Gastrocnemius medialis (tissue), 4 donors: ENCODE measurements at regions not wholly inside any gene's neighbourhood (a gene's known extent, or its start where the extent isn't known, plus 50 kb on each side); places are given as distances from the start of the nearest gene placed in this dataset.

Source experiments
- ATAC-seq, 2 donors: fragments of 150-250 bp; one replicate each; pipeline ENCODE4 v1.9.1; 2016
- DNase-seq, 2 donors: peaks; one replicate each; pipeline ENCODE4 v3.0.0-alpha.2; 2019
- H3K27ac ChIP-seq, 4 donors: fragments of 200-600 bp; sonication (generic); 1 replicate in 1 of 4; 2 replicates in 3 of 4; pipeline ENCODE4 v1.5.1; 2016 to 2018; ENCODE audit warnings: mild to moderate bottlenecking in 2 of 4, moderate library complexity in 1 of 4
- H3K27me3 ChIP-seq, 3 donors: fragments of 200-600 bp; sonication (generic) in 2 of 3; 1 replicate in 1 of 3; 2 replicates in 2 of 3; pipeline versions ENCODE4 v1.5.1 to v1.6.0; 2016 to 2019; ENCODE audit warnings: mild to moderate bottlenecking in 1 of 3, moderate library complexity in 1 of 3
- H3K36me3 ChIP-seq, 2 donors: fragments of 200-600 bp; sonication (generic) in 1 of 2; one replicate each; pipeline ENCODE4 v1.5.1; 2017 to 2018
- H3K4me1 ChIP-seq, 2 donors: fragments of 200-600 bp; sonication (generic) in 1 of 2; one replicate each; pipeline ENCODE4 v1.5.1; 2016 to 2017; ENCODE audit warnings: mild to moderate bottlenecking in 2 of 2
- H3K4me3 ChIP-seq, 4 donors: fragments of 200-600 bp; sonication (generic) in 3 of 4; 1 replicate in 1 of 4; 2 replicates in 3 of 4; pipeline ENCODE4 v1.5.1; 2016 to 2019; ENCODE audit warnings: mild to moderate bottlenecking in 2 of 4
- H3K9me3 ChIP-seq, 3 donors: fragments of 200-600 bp; sonication (generic) in 2 of 3; 1 replicate in 1 of 3; 2 replicates in 2 of 3; pipeline ENCODE4 v1.5.1; 2016 to 2019
- CTCF ChIP-seq, 5 experiments: fragments of 450-650 bp in 3 of 5; fragments of 200-600 bp in 2 of 5; sonication (generic) in 2 of 5; IDR thresholded peaks in 4 of 5; conservative IDR thresholded peaks in 1 of 5; 1 replicate in 4 of 5; 2 replicates in 1 of 5; pipeline ENCODE4 v1.5.1; 2016 to 2019; ENCODE audit warnings: antibody characterized with exemption in 5 of 5, mild to moderate bottlenecking in 3 of 5, moderate library complexity in 3 of 5
- POLR2A ChIP-seq, 2 donors: fragments of 450-650 bp; IDR thresholded peaks; one replicate each; pipeline ENCODE4 v1.6.1; 2017; ENCODE audit warnings: antibody characterized with exemption in 2 of 2, mild to moderate bottlenecking in 2 of 2, moderate library complexity in 2 of 2
- in situ Hi-C, 4 donors: fragments of 200-750 bp; cut with MboI; loops; one replicate each; pipeline versions ENCODE4 v1.15.0 to v1.8.0; 2017; ENCODE audit warnings: low sequenced_read_pairs in 4 of 4
- intact Hi-C: fragments of 100-400 bp; cut with DNase I; formaldehyde crosslinking; loops from one replicate; pipeline ENCODE4 v1.15.1; 2023; ENCODE audit warnings: low total_unique reads

DNA sequence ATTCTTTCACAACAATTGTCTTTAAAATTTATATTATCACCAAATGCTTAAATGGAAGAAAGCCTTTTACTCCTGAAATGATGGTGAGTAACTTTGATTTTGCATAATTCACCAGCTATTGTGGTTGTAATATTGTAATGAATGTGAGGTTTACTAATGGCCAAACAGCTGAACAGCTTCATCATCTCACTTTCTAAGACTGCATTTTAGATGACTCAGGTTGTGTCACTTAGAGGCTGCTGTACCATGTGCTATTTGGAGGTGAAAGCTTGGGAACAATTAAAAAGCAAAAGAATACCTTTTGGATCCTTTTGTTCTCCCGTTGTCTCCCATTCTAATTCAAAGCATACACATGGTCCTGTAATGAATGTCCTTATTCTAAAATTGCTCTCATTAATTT is 604.0 kb upstream of the PFKP start:
- no peaks in the 10 kb centered on the region for H3K27me3 ChIP-seq
- H3K36me3 ChIP-seq: no peaks in the 10 kb centered on the region
- intact Hi-C loops: no loop called here
- H3K4me3 ChIP-seq: no peak overlapping the region
- no peaks in the 10 kb centered on the region for H3K4me1 ChIP-seq
- TF ChIP-seq CTCF (IDR thresholded peaks at IDR 0.05 in 4 of 5, conservative IDR thresholded peaks at IDR 0.05 in 1 of 5): no peak
- no peak for TF ChIP-seq POLR2A (IDR thresholded peaks at IDR 0.05)
- no peak overlapping the region for H3K27ac ChIP-seq
- H3K9me3 ChIP-seq: no peaks in the 10 kb centered on the region
- no peak for DNase-seq
- no peak for ATAC-seq
- in situ Hi-C loops: no loop called here

DNA sequence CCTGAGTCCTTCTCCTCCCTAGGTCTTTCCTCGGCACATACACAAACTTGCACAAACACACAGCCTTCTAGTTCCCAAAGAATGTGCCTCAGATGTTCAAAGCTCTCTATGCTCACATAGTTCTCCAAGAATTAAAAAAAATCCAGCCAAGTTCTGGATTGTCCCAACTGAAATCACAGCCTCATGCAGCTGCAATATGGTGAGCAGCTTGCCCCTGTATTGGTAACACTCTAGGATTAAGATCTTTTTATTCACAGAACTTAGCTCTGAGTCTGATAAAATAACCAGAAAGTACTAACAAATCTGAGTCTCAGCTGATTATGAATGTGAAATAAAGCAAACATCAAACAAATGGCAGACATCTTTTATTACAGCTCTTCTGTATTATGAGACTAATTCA is 604.8 kb upstream of the PFKP start:
- H3K4me3 ChIP-seq: no peak overlapping the region
- no peaks in the 10 kb centered on the region for H3K36me3 ChIP-seq
- in situ Hi-C loops: no loop called here
- H3K27me3 ChIP-seq: no peaks in the 10 kb centered on the region
- H3K9me3 ChIP-seq: no peaks in the 10 kb centered on the region
- intact Hi-C loops: no loop called here
- ATAC-seq (no peak), DNase-seq (no peak)
- H3K27ac ChIP-seq: no peak overlapping the region
- TF ChIP-seq POLR2A (IDR thresholded peaks at IDR 0.05) (no peak), CTCF (IDR thresholded peaks at IDR 0.05 in 4 of 5, conservative IDR thresholded peaks at IDR 0.05 in 1 of 5) (no peak)
- H3K4me1 ChIP-seq: no peaks in the 10 kb centered on the region

GRCh38 chr10:2460812-2461211 is 606.5 kb upstream of the PFKP start:
- in situ Hi-C loops: no loop called here
- Histone ChIP-seq H3K36me3 (no peaks in the 10 kb centered on the region), H3K9me3 (no peaks in the 10 kb centered on the region), H3K27ac (no peak overlapping the region), H3K4me3 (no peak overlapping the region), H3K4me1 (no peaks in the 10 kb centered on the region), H3K27me3 (no peaks in the 10 kb centered on the region)
- ATAC-seq: no peak
- intact Hi-C loops: no loop called here
- TF ChIP-seq CTCF (IDR thresholded peaks at IDR 0.05 in 4 of 5, conservative IDR thresholded peaks at IDR 0.05 in 1 of 5) (no peak), POLR2A (IDR thresholded peaks at IDR 0.05) (no peak)
- DNase-seq: no peak

DNA sequence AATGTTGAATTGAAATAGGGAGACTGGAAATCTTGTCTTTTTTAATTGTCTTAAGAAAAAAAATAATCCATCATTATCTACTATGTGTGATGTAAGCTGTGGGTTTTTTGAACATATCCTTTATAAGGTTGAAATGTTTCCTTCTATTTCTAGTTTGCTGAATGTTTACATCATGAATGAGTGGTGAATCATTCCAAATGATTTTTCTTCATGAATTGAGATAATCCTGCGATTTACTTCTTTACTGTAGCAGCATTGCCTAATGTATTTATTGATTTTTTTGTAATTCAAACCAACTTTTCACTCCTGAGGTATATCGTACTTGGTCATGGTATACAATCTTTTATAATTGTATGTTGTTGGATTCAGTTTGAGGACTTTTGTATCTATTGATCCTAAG is 607.6 kb upstream of the PFKP start:
- in situ Hi-C loops (no loop called here), intact Hi-C loops (no loop called here)
- Histone ChIP-seq H3K4me1 (no peaks in the 10 kb centered on the region), H3K4me3 (no peak overlapping the region), H3K9me3 (no peaks in the 10 kb centered on the region), H3K27me3 (no peaks in the 10 kb centered on the region), H3K36me3 (no peaks in the 10 kb centered on the region), H3K27ac (no peak overlapping the region)
- DNase-seq (no peak), ATAC-seq (no peak)
- no peak for TF ChIP-seq POLR2A (IDR thresholded peaks at IDR 0.05)
- TF ChIP-seq CTCF (IDR thresholded peaks at IDR 0.05 in 4 of 5, conservative IDR thresholded peaks at IDR 0.05 in 1 of 5): no peak

DNA sequence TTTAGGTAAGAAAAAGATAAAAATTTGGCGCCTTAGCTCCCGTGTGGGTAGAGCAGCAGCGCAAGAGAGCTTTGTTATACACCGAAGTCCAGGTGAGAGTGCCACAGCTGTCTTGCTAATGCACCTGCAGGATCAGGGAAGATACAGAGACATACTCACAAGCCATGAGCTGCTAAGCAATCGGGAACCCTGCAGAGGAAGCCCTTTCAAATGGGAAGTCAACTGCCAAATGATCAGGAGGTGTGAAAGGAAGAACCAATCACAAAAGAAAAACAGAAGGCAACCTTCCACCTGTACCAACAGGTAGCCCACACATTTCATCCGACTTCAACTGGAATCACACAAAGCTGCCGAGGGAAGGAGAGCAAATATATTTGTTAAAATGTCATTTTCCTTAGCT is 610.5 kb upstream of the PFKP start:
- DNase-seq: no peak
- Histone ChIP-seq H3K27ac (no peak overlapping the region), H3K9me3 (no peaks in the 10 kb centered on the region), H3K4me1 (no peaks in the 10 kb centered on the region), H3K27me3 (no peaks in the 10 kb centered on the region), H3K36me3 (no peaks in the 10 kb centered on the region), H3K4me3 (no peak overlapping the region)
- ATAC-seq: no peak
- TF ChIP-seq POLR2A (IDR thresholded peaks at IDR 0.05) (no peak), CTCF (IDR thresholded peaks at IDR 0.05 in 4 of 5, conservative IDR thresholded peaks at IDR 0.05 in 1 of 5) (no peak)
- intact Hi-C loops: no loop called here
- in situ Hi-C loops: no loop called here
